22Rv1 (cell line): ENCODE measurements at regions not wholly inside any gene's neighbourhood (a gene's known extent, or its start where the extent isn't known, plus 50 kb on each side); places are given as distances from the start of the nearest gene placed in this dataset.

Source experiments
- H3K27ac ChIP-seq: fragments of 450-650 bp; 2 replicates; pipeline ENCODE4 v1.5.1; 2017
- ZFX ChIP-seq: fragments of 450-650 bp; IDR thresholded peaks from 2 replicates; pipeline ENCODE4 v1.6.1; 2017; ENCODE audit warnings: antibody characterized with exemption, borderline replicate concordance
- TF ChIP-seq, protein P1 (sequence below): fragments of 450-650 bp; IDR thresholded peaks from 2 replicates; pipeline ENCODE4 v1.5.1; 2017; ENCODE audit warnings: mild to moderate bottlenecking

DNA sequence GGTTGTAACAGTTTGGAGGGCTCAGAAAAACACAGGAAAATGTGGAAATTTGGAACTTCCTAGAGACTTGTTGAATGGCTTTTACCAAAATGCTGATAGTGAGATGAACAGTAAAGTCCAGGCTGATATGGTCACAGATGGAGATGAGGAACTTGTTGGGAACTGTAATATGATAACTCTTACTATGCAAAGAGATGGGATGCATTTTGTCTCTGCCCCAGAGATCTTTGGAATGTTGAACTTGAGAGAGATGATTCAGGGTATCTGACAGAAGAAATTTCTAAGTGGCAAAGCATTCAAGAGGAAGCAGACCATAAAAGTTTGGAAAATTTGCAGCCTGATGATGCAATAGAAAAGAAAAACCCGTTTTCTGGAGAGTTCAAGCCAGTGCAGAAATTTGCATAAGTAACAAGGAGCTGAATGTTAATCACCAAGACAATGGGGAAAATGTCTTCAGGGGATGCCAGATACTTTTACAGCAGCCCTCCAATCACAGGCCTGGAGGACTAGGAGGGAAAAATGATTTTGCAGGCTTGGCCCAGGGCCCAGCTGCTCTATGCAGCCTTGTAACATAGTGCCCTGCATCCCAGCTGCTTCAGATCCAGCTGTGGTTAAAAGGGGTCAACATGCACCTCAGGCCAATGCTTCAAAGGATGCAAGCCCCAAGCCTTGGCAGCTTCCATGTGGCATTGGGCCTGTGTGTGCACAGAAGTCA, 572.7 kb upstream of the ATP2B1 start:
- no peak overlapping the region for H3K27ac ChIP-seq

DNA sequence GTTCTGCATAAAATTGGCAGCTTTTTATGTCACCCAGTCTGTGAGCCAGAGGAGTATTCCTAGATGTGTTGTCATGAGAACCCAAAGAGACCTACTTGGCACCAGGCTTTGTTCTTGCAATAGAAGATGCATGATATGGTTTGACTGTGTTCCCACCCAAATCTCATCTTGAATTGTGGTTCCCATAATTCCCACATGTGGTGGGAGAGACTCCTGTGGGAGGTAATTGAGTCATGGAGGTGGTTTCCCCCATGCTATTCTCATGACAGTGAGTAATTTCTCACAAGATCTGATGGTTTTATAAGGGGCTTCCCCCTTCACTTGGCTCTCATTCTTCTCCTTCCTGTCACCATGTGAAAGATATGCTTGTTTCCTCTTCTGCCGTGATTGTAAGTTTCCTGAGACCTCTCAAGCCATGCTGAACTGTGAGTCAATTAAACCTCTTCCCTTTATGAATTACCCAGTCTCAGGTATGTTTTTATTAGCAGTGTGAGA, 572.0 kb upstream of the ATP2B1 start:
- no peak overlapping the region for H3K27ac ChIP-seq
- TF ChIP-seq ZFX: no peak
- TF ChIP-seq, protein P1, sequence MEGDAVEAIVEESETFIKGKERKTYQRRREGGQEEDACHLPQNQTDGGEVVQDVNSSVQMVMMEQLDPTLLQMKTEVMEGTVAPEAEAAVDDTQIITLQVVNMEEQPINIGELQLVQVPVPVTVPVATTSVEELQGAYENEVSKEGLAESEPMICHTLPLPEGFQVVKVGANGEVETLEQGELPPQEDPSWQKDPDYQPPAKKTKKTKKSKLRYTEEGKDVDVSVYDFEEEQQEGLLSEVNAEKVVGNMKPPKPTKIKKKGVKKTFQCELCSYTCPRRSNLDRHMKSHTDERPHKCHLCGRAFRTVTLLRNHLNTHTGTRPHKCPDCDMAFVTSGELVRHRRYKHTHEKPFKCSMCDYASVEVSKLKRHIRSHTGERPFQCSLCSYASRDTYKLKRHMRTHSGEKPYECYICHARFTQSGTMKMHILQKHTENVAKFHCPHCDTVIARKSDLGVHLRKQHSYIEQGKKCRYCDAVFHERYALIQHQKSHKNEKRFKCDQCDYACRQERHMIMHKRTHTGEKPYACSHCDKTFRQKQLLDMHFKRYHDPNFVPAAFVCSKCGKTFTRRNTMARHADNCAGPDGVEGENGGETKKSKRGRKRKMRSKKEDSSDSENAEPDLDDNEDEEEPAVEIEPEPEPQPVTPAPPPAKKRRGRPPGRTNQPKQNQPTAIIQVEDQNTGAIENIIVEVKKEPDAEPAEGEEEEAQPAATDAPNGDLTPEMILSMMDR: no peak

More for the DNA sequence above, 572.7 kb upstream of the ATP2B1 start:
- TF ChIP-seq ZFX: no peak
- TF ChIP-seq, protein P1: no peak

DNA sequence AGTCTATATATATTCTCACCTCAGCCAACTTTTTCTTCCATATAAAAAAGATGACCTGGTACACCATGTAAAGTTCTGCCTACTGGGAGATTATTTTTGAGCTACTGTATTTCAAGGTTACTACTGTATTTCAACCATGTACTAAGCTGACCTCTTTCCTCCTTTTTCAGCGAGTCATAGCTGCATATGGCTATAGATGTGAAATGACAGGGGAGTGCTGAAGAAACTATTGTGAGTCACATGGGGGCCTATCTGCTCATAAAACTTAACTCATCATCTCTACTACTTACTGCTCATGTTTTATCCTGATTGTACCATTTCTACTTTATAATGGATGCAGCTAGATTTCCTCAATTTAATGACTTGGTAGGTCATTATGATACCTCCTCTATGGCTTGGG, 571.4 kb upstream of the ATP2B1 start:
- TF ChIP-seq, protein P1: no peak
- TF ChIP-seq ZFX: no peak
- no peak overlapping the region for H3K27ac ChIP-seq

DNA sequence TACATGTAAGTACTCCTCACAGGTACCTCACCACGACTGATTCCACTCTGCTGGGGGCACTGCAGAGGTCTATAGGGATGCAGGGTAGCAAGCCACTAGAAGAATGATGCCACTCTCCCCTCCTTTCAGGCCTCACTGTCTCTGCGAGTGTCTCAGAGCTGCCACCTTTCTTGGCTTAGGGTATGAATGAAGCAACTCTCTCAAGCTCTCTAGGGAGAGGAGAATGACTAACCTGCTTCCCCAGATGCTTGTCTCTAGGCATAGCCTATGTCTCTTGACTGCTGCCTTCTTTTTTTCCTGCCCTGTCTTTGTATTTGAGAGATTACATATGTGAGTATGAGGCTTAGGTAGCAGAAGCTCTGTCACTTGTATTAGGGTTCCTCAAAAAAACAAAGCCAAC, 566.5 kb upstream of the ATP2B1 start:
- TF ChIP-seq ZFX: no peak
- TF ChIP-seq, protein P1: no peak
- no peak overlapping the region for H3K27ac ChIP-seq

DNA sequence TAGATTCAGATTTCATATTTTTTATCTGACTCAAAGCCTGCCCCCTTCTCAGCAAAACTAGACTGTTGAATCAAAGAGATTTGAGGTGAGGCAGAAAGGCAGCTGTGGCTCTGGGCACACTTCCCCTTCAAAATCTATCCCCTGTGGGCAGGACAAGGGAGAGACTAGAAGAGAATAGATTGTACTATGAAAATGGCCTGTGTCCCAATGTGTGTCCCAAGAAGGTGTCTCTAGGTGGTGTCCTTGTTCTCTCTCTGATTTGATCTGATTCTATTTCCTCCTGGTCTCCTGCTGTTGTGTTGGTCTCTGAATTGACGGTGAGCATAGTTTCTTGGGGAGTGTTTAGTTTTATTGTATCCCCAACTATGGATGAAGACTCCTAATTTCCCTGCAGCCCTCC, 565.8 kb upstream of the ATP2B1 start:
- H3K27ac ChIP-seq: no peak overlapping the region
- TF ChIP-seq, protein P1: peak; percentile 29; the same call in 1 of the 2 replicates
- no peak for TF ChIP-seq ZFX

DNA sequence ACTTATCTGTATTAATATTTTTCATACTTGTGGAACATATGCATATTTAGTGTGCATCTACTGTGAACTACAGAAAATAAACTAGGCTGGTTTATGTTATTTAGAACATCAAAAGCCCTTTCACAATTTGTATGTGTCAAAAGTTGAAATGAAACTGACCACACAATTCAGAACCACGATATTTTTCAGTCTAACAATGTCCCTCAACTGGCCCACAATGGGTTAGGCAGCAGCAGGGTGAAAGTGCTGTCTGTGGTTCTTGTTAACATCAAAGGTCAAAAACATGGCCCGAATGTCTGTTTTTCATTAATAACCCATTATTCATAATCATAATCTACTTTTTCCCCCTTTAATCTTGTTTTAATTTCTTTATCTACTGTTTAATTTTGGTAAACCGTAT, 559.9 kb upstream of the ATP2B1 start:
- TF ChIP-seq, protein P1: no peak
- TF ChIP-seq ZFX: no peak
- H3K27ac ChIP-seq: no peak overlapping the region

DNA sequence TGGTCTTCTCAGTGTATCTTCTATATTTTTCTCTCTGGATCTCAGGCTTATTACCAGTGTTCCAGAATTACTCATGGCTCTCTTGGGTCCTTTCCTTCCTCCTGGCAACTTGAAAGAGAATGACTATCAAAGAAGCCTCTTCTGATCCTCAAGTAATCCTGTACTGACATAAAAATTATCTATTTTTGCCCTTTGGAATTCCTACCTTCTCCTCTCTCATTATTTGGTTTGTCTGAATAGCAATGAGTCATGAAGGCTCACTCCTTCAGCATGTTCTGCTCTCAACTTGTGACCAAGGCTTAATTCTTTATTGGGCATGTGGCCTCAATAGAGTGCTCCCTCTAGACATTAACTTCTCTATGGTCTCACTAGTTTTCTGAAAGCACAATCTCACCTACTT, 553.6 kb upstream of the ATP2B1 start:
- no peak overlapping the region for H3K27ac ChIP-seq
- TF ChIP-seq, protein P1: no peak
- no peak for TF ChIP-seq ZFX
